ENCODE measurements at regions not wholly inside any gene's neighbourhood (a gene's known extent, or its start where the extent isn't known, plus 50 kb on each side); places are given as distances from the start of the nearest gene placed in this dataset.

DNA sequence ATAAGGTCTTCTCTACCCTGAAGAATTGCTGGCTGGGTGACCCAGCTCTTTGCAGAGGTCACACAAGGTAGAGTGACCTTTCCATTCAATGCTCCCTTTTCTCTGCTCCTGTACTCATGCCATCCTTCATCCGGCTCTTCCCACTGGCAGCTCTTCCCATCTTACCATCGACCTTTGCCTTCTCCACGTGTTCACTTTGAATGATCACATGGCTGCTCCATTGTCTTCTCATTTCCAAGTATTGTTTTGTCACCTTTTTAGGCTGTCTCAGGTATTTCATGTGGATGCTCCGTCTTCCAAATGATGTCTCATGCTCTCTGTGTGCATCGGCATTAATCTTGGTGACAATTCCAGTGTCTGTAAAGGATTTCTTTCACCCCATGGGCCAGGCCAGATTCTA lies 76.6 kb upstream of the ONECUT1 start:
- H3K4me3 ChIP-seq (ENCODE audit: low read depth, low read length), result no peak overlapping the region
- in situ Hi-C loops (cut with HindIII; ENCODE audit: low sequenced_read_pairs), result no loop called here
- no peak for TF ChIP-seq CTCF (IDR thresholded peaks at IDR 0.05; ENCODE audit: low read depth, low read length)
- DNase-seq (ENCODE audit: low read depth, low spot score), result no peak

- no peak overlapping the region for H3K4me3 ChIP-seq (ENCODE audit: low read depth, low read length)
- no peak for DNase-seq (ENCODE audit: low read depth, low spot score)
- no peak for TF ChIP-seq CTCF (IDR thresholded peaks at IDR 0.05; ENCODE audit: low read depth, low read length)
- in situ Hi-C loops (cut with HindIII; ENCODE audit: low sequenced_read_pairs), result no loop called here
Observed at GRCh38 chr15:52862677-52863076, 72.5 kb upstream of the ONECUT1 start.

GRCh38 chr15:52858782-52859176 lies 68.6 kb upstream of the ONECUT1 start:
- in situ Hi-C loops (cut with HindIII; ENCODE audit: low sequenced_read_pairs), result no loop called here
- no peak for TF ChIP-seq CTCF (IDR thresholded peaks at IDR 0.05; ENCODE audit: low read depth, low read length)
- DNase-seq (ENCODE audit: low read depth, low spot score), result no peak
- H3K4me3 ChIP-seq (ENCODE audit: low read depth, low read length), result no peak overlapping the region

DNA sequence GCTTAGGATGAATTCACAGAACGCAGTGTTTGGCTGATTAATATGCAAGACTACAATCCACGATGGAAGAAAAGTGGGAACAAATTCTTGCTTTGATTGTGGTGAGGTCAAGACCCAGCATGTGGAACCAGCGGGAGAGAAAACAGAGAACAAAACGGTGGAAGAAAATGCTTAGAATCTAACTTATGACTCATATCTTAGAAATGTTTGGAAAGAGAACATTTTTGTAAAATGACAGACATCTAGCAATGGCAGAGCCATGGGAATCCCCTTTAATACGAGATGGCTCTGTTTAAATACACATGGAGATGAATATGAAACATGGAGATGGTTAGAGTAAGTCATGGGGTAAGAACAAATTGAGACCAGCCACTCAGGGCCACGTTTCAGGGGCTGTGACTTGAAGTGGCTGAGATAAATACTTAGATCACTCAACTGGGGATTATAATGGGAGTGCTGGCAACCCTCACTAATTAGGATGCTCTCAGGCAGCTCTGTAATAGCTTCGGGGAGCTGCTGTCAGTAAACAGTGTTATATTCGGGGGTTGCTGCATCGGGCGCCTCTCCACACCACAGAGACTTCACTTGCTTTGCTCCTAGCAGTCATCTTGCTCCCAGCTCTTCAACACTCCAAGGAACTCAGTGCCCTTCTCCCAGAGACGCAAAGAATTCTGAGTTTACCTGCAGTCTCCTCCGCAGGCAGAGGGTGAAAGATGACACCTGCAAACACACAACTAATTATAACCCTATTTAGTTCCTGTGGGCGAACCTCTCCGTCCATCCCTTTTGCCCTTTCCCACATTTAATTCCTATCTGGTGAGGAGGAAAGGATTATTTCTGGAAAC lies 68.0 kb upstream of the ONECUT1 start:
- no peak overlapping the region for H3K4me3 ChIP-seq (ENCODE audit: low read depth, low read length)
- in situ Hi-C loops (cut with HindIII; ENCODE audit: low sequenced_read_pairs), result no loop called here
- peak; percentile 52 for DNase-seq (ENCODE audit: low read depth, low spot score)
- TF ChIP-seq CTCF (IDR thresholded peaks at IDR 0.05; ENCODE audit: low read depth, low read length), result no peak

- no peak overlapping the region for H3K4me3 ChIP-seq (ENCODE audit: low read depth, low read length)
- no peak for TF ChIP-seq CTCF (IDR thresholded peaks at IDR 0.05; ENCODE audit: low read depth, low read length)
- no peak for DNase-seq (ENCODE audit: low read depth, low spot score)
- in situ Hi-C loops (cut with HindIII; ENCODE audit: low sequenced_read_pairs), result no loop called here
Observed at GRCh38 chr15:52857471-52857870, 67.3 kb upstream of the ONECUT1 start.

DNA sequence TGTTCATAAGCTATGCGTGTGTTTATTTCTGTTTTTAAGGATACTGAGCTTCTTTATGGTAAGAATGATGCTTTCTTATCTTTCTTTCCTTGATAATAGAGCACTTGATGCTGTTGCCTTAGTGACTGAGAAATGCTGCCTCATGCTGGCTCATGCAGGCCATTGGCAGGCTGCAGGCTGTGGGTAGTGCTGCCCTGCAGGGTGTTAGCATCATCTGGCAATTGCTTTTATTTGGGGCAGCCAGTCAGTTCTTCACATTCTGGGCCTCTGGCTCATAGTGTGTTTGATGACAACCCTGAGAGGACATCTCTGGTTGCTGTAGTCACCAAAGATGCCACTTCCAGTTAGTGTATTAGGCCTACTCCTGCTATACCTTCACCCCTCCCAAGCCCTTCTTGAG lies 66.2 kb upstream of the ONECUT1 start:
- in situ Hi-C loops (cut with HindIII; ENCODE audit: low sequenced_read_pairs), result no loop called here
- no peak for DNase-seq (ENCODE audit: low read depth, low spot score)
- TF ChIP-seq CTCF (IDR thresholded peaks at IDR 0.05; ENCODE audit: low read depth, low read length), result no peak
- no peak overlapping the region for H3K4me3 ChIP-seq (ENCODE audit: low read depth, low read length)

All from astrocyte of the spinal cord (primary cell).